HEK293 (cell line): ENCODE measurements at regions not wholly inside any gene's neighbourhood (a gene's known extent, or its start where the extent isn't known, plus 50 kb on each side); places are given as distances from the start of the nearest gene placed in this dataset.

Source experiments
- AEBP2 ChIP-seq: fragments of 450-650 bp; formaldehyde crosslinking; IDR thresholded peaks from 2 replicates; pipeline ENCODE4 v1.5.1; 2016; ENCODE audit warnings: missing biosample characterization, missing genetic modification characterization, borderline replicate concordance
- ZNF626 ChIP-seq: fragments of 450-650 bp; sonication (Bioruptor Pico); formaldehyde crosslinking; IDR thresholded peaks from 2 replicates; pipeline ENCODE4 v1.5.1; 2018; ENCODE audit warnings: missing biosample characterization, missing genetic modification characterization, inconsistent platforms
- TF ChIP-seq, protein P1 (sequence below): fragments of 450-650 bp; formaldehyde crosslinking; IDR thresholded peaks from 2 replicates; pipeline ENCODE4 v1.5.1; 2016; ENCODE audit warnings: missing biosample characterization, missing genetic modification characterization

- TF ChIP-seq ZNF626 (tag by site-specific recombination): no peak
- TF ChIP-seq, protein P1, sequence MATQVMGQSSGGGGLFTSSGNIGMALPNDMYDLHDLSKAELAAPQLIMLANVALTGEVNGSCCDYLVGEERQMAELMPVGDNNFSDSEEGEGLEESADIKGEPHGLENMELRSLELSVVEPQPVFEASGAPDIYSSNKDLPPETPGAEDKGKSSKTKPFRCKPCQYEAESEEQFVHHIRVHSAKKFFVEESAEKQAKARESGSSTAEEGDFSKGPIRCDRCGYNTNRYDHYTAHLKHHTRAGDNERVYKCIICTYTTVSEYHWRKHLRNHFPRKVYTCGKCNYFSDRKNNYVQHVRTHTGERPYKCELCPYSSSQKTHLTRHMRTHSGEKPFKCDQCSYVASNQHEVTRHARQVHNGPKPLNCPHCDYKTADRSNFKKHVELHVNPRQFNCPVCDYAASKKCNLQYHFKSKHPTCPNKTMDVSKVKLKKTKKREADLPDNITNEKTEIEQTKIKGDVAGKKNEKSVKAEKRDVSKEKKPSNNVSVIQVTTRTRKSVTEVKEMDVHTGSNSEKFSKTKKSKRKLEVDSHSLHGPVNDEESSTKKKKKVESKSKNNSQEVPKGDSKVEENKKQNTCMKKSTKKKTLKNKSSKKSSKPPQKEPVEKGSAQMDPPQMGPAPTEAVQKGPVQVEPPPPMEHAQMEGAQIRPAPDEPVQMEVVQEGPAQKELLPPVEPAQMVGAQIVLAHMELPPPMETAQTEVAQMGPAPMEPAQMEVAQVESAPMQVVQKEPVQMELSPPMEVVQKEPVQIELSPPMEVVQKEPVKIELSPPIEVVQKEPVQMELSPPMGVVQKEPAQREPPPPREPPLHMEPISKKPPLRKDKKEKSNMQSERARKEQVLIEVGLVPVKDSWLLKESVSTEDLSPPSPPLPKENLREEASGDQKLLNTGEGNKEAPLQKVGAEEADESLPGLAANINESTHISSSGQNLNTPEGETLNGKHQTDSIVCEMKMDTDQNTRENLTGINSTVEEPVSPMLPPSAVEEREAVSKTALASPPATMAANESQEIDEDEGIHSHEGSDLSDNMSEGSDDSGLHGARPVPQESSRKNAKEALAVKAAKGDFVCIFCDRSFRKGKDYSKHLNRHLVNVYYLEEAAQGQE (tag by site-specific recombination): no peak
- TF ChIP-seq AEBP2 (tag by site-specific recombination): no peak
Measured at GRCh38 chr18:72324677-72325076, 219.5 kb downstream of the CBLN2 start.
